Astrocyte (in vitro differentiated cells and primary cell): ENCODE measurements at regions not wholly inside any gene's neighbourhood (a gene's known extent, or its start where the extent isn't known, plus 50 kb on each side); places are given as distances from the start of the nearest gene placed in this dataset.
A peak's percentile ranks its signal among the peaks of the same experiment; 100 is the strongest.

ENCODE experiments used
- DNase-seq: peaks from one replicate; pipeline ENCODE4 v3.0.0-alpha.2; 2010; ENCODE audit warnings: low read depth
- FAIRE-seq: peaks from 2 replicates; lab custom pipeline; 2011; peaks lifted over from hg19 to GRCh38; lab: Jason Lieb, UNC
- H2AFZ ChIP-seq: 2 replicates; pipeline ENCODE4 v1.6.0; 2012; ENCODE audit warnings: low read depth, low read length, inconsistent platforms
- H3K27ac ChIP-seq: 2 replicates; pipeline ENCODE4 v1.5.1; 2011; ENCODE audit warnings: low read depth, low read length, inconsistent platforms
- H3K27me3 ChIP-seq: 2 replicates; pipeline ENCODE4 v1.6.0; 2011; ENCODE audit warnings: low read length, inconsistent platforms; ENCODE audit not compliant: insufficient read depth
- H3K36me3 ChIP-seq: 2 replicates; pipeline ENCODE4 v1.5.1; 2011; ENCODE audit warnings: low read length, inconsistent platforms; ENCODE audit not compliant: insufficient read depth
- H3K4me1 ChIP-seq: 2 replicates; pipeline ENCODE4 v1.5.1; 2011; ENCODE audit warnings: low read length, inconsistent platforms; ENCODE audit not compliant: insufficient read depth
- H3K4me2 ChIP-seq: 2 replicates; pipeline ENCODE4 v1.6.0; 2012; ENCODE audit warnings: low read length, inconsistent platforms
- H3K4me3 ChIP-seq: 2 replicates; pipeline ENCODE4 v1.5.1; 2011; ENCODE audit warnings: low read depth, mild to moderate bottlenecking, low read length, inconsistent platforms; ENCODE audit not compliant: insufficient read depth
- H3K79me2 ChIP-seq: 2 replicates; pipeline ENCODE4 v1.6.0; 2012; ENCODE audit warnings: mild to moderate bottlenecking, low read length, inconsistent platforms; ENCODE audit not compliant: insufficient read depth
- H3K9ac ChIP-seq: 2 replicates; pipeline ENCODE4 v1.6.0; 2012; ENCODE audit warnings: mild to moderate bottlenecking, low read length, inconsistent platforms
- H3K9me3 ChIP-seq: 2 replicates; pipeline ENCODE4 v1.5.1; 2012; ENCODE audit warnings: low read depth, mild to moderate bottlenecking, low read length, inconsistent platforms; ENCODE audit not compliant: insufficient read depth
- H4K20me1 ChIP-seq: 2 replicates; pipeline ENCODE4 v1.6.0; 2012; ENCODE audit warnings: low read length, inconsistent platforms; ENCODE audit not compliant: insufficient read depth
- H3K27ac Mint-ChIP-seq: one replicate; pipeline ENCODE4 v1.8.0; 2021; ENCODE audit warnings: mild to moderate bottlenecking, mixed read lengths; ENCODE audit not compliant: unreplicated experiment
- H3K27me3 Mint-ChIP-seq: one replicate; pipeline ENCODE4 v1.8.0; 2021; ENCODE audit warnings: low read depth, mixed read lengths; ENCODE audit not compliant: unreplicated experiment
- H3K36me3 Mint-ChIP-seq: one replicate; pipeline ENCODE4 v1.8.0; 2021; ENCODE audit warnings: low read depth, mixed read lengths; ENCODE audit not compliant: unreplicated experiment
- H3K4me1 Mint-ChIP-seq: one replicate; pipeline ENCODE4 v1.8.0; 2021; ENCODE audit warnings: low read depth, mixed read lengths; ENCODE audit not compliant: unreplicated experiment
- H3K4me3 Mint-ChIP-seq: one replicate; pipeline ENCODE4 v1.8.0; 2021; ENCODE audit warnings: mild to moderate bottlenecking, moderate library complexity, mixed read lengths; ENCODE audit not compliant: unreplicated experiment
- H3K9me3 Mint-ChIP-seq: one replicate; pipeline ENCODE4 v1.8.0; 2021; ENCODE audit warnings: mild to moderate bottlenecking, mixed read lengths; ENCODE audit not compliant: unreplicated experiment
- EZH2 ChIP-seq: IDR thresholded peaks from 2 replicates; pipeline ENCODE4 v1.6.1; 2012; ENCODE audit warnings: mild to moderate bottlenecking, low read length, inconsistent platforms; ENCODE audit not compliant: insufficient read depth
- TF ChIP-seq, protein P1 (sequence below): IDR thresholded peaks from 2 replicates; pipeline ENCODE4 v1.5.1; 2011; ENCODE audit warnings: low read depth, mild to moderate bottlenecking, inconsistent platforms, low read length, moderate library complexity; ENCODE audit not compliant: insufficient read depth

DNA sequence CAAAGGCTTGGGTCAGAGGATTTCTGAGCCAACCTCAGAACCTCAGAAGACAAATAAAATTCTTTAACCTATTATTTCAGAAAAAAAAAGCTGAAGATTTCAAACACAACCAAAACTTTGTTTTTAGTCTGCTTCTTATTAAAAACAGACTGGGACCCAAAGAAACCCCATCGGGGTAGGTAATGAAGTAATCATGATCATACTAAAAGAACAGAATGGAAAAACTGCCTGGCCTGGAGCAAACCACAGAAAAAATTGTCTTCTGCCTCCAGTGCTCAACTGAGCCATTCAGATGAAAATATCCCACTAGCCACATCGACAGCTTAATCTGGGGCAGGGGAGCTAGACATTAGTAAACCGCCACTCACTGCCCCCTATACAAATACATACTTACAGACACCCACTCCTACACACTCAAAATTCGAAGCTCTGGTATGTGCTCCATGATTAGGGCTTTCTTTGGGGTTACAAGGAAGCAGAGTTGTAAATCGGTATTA is 76.5 kb downstream of the SDC1 start:
- H3K4me2 ChIP-seq: peak overlapping the region; percentile 78
- Mint-ChIP-seq H3K27me3 (peaks cover 6% of the 10 kb centered on the region), H3K4me1 (peaks cover 36% of the 10 kb centered on the region), H3K36me3 (no peaks in the 10 kb centered on the region), H3K27ac (peak overlapping the region; percentile 93), H3K9me3 (no peaks in the 10 kb centered on the region), H3K4me3 (no peak overlapping the region)
- TF ChIP-seq, protein P1, sequence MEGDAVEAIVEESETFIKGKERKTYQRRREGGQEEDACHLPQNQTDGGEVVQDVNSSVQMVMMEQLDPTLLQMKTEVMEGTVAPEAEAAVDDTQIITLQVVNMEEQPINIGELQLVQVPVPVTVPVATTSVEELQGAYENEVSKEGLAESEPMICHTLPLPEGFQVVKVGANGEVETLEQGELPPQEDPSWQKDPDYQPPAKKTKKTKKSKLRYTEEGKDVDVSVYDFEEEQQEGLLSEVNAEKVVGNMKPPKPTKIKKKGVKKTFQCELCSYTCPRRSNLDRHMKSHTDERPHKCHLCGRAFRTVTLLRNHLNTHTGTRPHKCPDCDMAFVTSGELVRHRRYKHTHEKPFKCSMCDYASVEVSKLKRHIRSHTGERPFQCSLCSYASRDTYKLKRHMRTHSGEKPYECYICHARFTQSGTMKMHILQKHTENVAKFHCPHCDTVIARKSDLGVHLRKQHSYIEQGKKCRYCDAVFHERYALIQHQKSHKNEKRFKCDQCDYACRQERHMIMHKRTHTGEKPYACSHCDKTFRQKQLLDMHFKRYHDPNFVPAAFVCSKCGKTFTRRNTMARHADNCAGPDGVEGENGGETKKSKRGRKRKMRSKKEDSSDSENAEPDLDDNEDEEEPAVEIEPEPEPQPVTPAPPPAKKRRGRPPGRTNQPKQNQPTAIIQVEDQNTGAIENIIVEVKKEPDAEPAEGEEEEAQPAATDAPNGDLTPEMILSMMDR: no peak
- TF ChIP-seq EZH2: no peak
- H3K27ac ChIP-seq: peak overlapping the region; percentile 86
- no peak overlapping the region for H3K4me3 ChIP-seq
- DNase-seq: no peak
- H4K20me1 ChIP-seq: no peaks in the 10 kb centered on the region
- H3K79me2 ChIP-seq: no peaks in the 10 kb centered on the region
- H3K36me3 ChIP-seq: no peaks in the 10 kb centered on the region
- H3K4me1 ChIP-seq: peaks cover 27% of the 10 kb centered on the region
- H3K9me3 ChIP-seq: no peaks in the 10 kb centered on the region
- FAIRE-seq: no peak
- no peaks in the 10 kb centered on the region for H3K27me3 ChIP-seq
- peak overlapping the region; percentile 74 for H3K9ac ChIP-seq
- H2AFZ ChIP-seq: peak overlapping the region; percentile 16

DNA sequence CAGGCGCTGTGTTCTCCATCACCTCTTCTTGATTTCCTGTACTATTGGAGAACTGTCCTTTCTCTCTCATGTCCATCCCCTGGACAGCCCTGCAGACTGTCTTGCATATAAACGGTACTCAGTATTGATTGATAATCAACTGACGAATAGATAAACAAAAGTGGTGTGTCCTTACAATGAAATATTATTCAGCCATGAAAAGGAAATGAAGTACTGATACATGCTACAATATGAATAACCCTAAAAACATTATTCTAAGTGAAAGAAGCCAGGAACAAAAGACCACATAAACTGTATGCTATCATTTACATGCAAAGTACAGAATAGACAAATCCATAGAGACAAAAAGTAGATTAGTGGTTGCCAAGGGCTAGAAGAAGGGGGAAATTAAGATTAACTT is 77.6 kb downstream of the SDC1 start:
- FAIRE-seq: no peak

DNA sequence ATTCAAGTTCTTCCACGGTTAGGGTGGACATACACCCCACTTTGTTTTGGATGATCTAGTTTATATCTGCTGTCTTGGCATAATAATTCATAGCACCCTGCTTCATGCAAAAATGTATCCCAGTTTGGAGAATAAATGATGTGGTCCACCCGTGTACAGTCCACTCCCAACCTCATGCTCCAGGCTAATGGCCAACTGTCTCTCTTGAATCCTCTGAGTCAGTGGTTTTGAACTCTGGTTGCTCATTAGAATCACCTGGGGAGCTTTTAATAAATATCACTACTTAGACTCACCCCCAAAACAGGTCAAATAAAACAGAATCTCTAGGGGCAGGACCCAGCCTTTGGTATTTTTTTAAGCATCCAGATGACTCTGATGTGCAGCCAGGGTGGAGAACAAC is 78.5 kb downstream of the SDC1 start:
- no peak for FAIRE-seq
- Histone ChIP-seq H4K20me1 (no peaks in the 10 kb centered on the region), H3K4me3 (no peak overlapping the region), H2AFZ (no peak overlapping the region), H3K4me2 (no peak overlapping the region), H3K9me3 (no peaks in the 10 kb centered on the region), H3K79me2 (no peaks in the 10 kb centered on the region), H3K4me1 (peaks cover 41% of the 10 kb centered on the region), H3K36me3 (no peaks in the 10 kb centered on the region), H3K9ac (no peak overlapping the region), H3K27me3 (no peaks in the 10 kb centered on the region), H3K27ac (no peak overlapping the region)
- peaks cover 2% of the 10 kb centered on the region for H3K9me3 Mint-ChIP-seq
- peaks cover 6% of the 10 kb centered on the region for H3K27me3 Mint-ChIP-seq
- H3K4me1 Mint-ChIP-seq: peaks cover 48% of the 10 kb centered on the region
- TF ChIP-seq EZH2: no peak
- TF ChIP-seq, protein P1: no peak
- peak overlapping the region; percentile 58 for H3K27ac Mint-ChIP-seq
- peak; percentile 72 for DNase-seq
- no peaks in the 10 kb centered on the region for H3K36me3 Mint-ChIP-seq
- no peak overlapping the region for H3K4me3 Mint-ChIP-seq

More for the DNA sequence above, 77.6 kb downstream of the SDC1 start:
- H3K27me3 ChIP-seq: no peaks in the 10 kb centered on the region
- no peak for DNase-seq
- Mint-ChIP-seq H3K27me3 (peaks cover 6% of the 10 kb centered on the region), H3K36me3 (no peaks in the 10 kb centered on the region), H3K9me3 (peaks cover 2% of the 10 kb centered on the region), H3K4me1 (peaks cover 42% of the 10 kb centered on the region), H3K27ac (no peak overlapping the region), H3K4me3 (no peak overlapping the region)
- TF ChIP-seq, protein P1: no peak
- TF ChIP-seq EZH2: no peak
- H3K4me2 ChIP-seq: no peak overlapping the region
- H2AFZ ChIP-seq: no peak overlapping the region
- no peaks in the 10 kb centered on the region for H3K79me2 ChIP-seq
- no peaks in the 10 kb centered on the region for H3K36me3 ChIP-seq
- H3K4me1 ChIP-seq: peaks cover 35% of the 10 kb centered on the region
- H4K20me1 ChIP-seq: no peaks in the 10 kb centered on the region
- no peak overlapping the region for H3K4me3 ChIP-seq
- no peak overlapping the region for H3K27ac ChIP-seq
- H3K9me3 ChIP-seq: no peaks in the 10 kb centered on the region
- no peak overlapping the region for H3K9ac ChIP-seq
